GM19452 (cell line): ENCODE measurements at regions not wholly inside any gene's neighbourhood (a gene's known extent, or its start where the extent isn't known, plus 50 kb on each side); places are given as distances from the start of the nearest gene placed in this dataset.
A peak's percentile ranks its signal among the peaks of the same experiment; 100 is the strongest.

Experiments
- ATAC-seq: cut with Tn5 transposase; IDR thresholded peaks from one replicate; pipeline ENCODE4 v1.9.1; 2021; ENCODE audit not compliant: unreplicated experiment

DNA sequence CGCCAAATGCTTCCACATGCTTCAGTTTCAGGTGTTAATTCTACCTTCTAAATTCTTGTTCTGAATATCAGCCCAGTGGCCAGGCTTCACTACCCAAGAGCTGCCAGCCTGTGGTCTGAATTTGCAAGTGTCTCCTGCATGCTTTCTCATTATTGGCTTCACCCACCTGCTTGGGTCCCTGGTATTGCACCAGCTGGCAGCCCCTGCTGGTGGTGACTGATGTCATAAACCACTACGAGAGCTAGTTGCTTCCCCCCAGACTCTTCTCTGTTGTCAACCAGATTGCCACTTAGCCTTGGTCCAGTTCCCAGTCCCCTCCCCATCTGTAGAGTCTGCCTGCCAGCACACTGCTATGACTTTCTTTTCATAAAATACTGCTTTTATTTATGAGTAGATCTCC, 197.7 kb upstream of the DUSP10 start:
- ATAC-seq, result peak; percentile 78

- ATAC-seq, result peak; percentile 39
Observed at GRCh38 chr1:221937155-221937953, 195.5 kb upstream of the DUSP10 start.

DNA sequence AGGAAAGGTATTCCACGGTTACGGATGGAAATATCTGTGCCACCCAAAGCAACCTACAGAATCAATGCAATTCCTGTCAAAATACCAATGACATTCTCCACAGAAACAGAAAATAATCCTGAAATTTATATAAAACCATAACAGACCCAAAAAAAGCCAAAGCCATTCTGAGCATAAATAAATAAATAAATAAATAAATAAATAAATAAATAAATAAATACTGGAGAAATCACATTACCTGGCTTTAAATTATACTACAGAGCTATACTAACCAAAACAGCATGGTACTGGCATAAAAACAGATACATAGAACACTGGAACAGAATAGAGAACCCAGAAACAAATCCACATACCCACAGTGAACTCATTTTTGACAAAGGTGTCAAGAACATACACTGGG, 191.9 kb upstream of the DUSP10 start:
- ATAC-seq, result no peak

DNA sequence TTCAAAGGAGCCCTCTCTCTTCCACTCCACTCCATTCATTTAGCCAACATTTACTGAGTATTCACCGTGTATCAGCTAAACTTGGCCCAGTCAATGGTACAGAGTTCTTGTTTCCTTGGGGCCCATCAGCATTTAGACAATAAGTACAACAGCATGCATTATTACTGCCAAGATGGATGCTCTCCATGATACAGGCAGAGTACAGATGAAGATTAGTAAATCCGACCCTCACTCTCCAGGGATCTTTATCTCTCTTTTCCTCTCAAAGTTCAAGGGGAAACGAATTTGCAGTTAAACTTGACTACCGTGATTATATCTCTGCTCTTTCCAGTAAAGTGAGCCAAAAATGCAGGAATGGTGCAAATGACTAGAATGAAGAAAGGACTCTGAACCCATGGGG, 184.6 kb upstream of the DUSP10 start:
- ATAC-seq, result no peak

- ATAC-seq, result no peak
Observed at GRCh38 chr1:221925947-221926346, 184.1 kb upstream of the DUSP10 start.

GRCh38 chr1:221923929-221924598, 182.2 kb upstream of the DUSP10 start:
- no peak for ATAC-seq

- no peak for ATAC-seq
Observed at GRCh38 chr1:221921936-221922335, 180.0 kb upstream of the DUSP10 start.

GRCh38 chr1:221919743-221920142, 177.9 kb upstream of the DUSP10 start:
- no peak for ATAC-seq

- ATAC-seq, result no peak
Observed at GRCh38 chr1:221919341-221919740, 177.5 kb upstream of the DUSP10 start.

GRCh38 chr1:221916176-221916575, 174.3 kb upstream of the DUSP10 start:
- no peak for ATAC-seq

- no peak for ATAC-seq
Observed at GRCh38 chr1:221915764-221916163, 173.9 kb upstream of the DUSP10 start.

DNA sequence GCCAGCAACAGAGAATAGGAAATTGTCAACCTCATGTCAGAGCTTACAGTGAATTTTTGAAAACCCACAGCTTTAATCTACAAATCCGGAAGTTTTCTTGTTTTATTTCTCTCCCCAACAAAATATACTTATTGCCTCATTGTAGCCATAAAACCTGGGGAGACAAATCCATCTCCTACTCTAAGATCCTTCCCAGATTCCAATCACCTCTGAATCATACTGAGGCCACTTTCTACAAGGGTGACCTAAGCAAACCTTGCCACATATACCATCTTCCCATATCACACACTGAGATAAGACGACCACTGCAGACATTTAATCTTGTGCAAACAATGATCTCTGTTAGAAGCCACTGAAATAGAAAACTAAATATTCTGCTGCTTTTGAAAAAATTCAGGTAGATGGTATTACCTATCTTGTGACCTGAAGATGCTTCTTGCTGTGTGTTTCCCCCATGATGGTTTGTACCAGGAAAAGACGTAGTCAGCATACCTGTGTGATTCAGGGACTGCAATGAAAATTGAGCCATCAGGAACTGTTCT, 171.5 kb upstream of the DUSP10 start:
- ATAC-seq, result no peak

DNA sequence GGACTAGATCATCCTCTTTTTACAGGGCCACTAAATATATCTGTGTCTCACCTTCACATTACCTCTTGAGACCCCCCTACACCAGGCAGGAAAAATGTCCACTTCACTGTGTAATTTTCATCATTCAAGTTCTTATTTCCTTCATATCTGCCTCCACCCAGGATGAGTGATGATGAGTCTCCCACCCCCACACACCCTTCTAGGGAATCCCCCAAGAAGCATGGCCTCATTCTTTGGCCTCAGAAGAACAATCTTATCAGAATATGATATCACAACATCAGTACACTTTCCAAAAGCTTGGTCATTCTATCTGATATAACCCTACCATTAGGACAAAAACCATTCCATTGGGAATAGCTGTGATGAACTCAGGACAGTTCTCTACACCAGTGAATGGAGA, 170.3 kb upstream of the DUSP10 start:
- no peak for ATAC-seq

- peak; percentile 69 for ATAC-seq
Observed at GRCh38 chr1:221911714-221912113, 169.8 kb upstream of the DUSP10 start.

DNA sequence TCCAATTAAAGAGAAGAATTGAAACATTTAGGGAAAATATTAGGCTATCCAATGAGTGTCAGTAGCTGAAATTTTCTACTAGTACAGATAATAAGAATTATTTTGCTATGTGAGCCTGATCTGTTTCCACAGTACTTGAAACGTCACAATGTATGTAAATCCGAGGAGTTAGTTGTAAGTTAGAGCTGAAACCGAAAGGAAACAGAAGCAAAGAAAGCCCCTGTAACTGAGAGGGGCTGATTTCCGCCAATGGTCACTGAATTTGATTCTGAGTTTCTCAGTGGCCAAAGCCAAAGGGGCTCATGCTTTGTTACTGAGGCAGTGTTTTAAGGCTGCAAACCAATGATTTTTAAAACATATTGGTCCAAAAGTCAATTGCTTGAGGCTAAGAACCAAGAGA, 168.3 kb upstream of the DUSP10 start:
- ATAC-seq, result no peak

DNA sequence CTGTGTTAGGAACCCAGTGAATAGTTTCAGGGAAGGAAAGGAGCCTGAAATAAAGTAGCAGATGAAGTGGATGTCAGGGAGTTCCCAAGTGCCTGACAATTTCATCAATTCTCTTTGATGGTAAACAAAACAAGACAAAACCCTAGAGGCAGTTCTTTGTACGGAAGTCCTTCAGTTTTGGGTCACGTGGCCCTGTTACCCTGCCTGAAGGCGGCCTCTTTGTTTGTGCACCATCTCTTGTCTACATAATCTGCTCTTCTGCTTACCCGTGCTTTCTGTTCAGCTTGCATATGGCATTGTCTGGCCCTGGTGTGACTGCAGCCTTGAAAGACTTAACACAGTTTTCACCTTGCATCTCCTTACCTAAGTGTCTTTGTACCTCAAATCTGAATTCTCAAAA, 166.7 kb upstream of the DUSP10 start:
- no peak for ATAC-seq

GRCh38 chr1:221907166-221907932, 165.5 kb upstream of the DUSP10 start:
- no peak for ATAC-seq

DNA sequence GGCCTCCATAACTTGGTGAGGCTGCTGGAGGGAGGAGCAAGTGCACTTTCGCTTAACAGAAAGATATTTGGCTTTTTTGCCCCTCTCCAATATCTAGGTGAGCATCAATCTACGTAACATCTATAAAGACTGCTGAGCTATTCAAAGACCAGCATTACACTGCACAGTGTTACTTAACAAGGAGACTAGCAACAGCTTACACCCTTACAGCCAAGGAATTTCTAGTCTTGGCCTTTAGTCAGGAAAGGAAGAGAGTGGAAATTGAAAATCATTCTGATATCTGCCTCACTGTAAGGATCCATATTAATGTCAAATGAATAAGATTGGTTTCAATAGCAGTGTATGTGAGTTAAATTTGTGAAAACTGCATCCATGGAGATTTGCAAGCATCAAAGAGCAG, 163.9 kb upstream of the DUSP10 start:
- no peak for ATAC-seq

DNA sequence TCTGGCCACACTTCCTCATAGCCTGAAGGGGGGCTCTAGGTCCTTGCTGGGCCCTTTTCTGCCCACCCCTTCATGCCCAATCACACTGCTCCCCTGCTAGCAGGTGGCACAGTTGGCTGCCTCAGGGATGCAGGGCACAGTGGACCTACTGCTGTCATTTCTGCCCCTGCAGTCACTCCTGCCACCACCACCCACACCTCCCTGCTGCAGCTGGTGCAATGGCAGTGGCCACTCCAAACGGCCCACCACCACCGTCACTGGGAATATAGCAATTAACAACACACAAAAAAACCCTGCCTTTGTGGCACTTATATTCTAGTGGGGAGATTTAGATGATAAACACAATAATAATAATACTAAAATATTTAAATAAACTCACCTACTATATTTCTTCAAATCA, 162.4 kb upstream of the DUSP10 start:
- no peak for ATAC-seq

DNA sequence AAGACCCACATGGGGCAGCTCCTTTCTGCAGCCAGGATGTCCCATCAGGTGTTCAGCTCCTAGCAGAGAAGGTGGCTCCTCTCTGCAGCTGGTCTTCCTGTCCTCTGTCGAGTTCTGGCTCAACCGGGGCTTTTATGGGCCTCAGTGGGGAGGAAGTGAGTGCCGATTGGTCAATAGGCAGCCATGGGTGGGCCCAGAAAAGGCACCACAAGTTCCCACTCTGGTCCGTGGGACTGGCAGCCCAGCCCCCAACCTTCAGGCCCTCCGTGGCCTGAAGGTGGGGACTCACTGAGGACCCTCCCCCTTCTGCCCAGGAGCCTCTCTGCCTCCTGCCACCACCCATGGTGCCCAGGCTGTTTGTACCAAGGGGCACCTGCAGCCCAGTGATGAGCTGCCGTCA, 161.7 kb upstream of the DUSP10 start:
- ATAC-seq, result no peak

- no peak for ATAC-seq
Observed at GRCh38 chr1:221902961-221903360, 161.1 kb upstream of the DUSP10 start.

DNA sequence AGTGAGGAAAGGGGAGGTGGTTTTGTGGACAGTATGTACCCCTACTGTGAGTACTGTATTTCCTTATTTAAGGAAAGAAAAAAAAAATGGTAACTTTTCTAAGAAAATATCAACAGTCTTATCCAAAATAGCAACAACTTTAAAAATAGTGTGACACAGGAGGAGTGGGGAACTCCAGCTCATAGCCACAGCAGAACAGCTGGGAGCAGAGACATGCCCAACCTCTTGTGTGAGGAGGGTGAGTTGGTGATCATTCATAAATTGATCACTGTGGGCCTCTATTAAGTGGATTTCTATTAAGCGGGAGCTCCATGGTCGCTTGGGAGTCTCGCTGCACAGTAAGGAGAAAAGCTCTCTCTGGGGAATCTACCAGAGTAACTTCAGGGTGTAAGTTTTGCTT, 158.8 kb upstream of the DUSP10 start:
- ATAC-seq, result no peak
